Natural killer cell (primary cell): ENCODE measurements at regions not wholly inside any gene's neighbourhood (a gene's known extent, or its start where the extent isn't known, plus 50 kb on each side); places are given as distances from the start of the nearest gene placed in this dataset.

Source experiments
- ATAC-seq, 3 donors: fragments of 150-1000 bp in 2 of 3; fragments of 200-7000 bp in 1 of 3; cut with Tn5 transposase; 1 replicate in 1 of 3; 2 replicates in 2 of 3; pipeline ENCODE4 v1.10.0; 2021; ENCODE audit warnings: mild to moderate bottlenecking in 2 of 3, moderate library complexity in 2 of 3
- DNase-seq, 2 donors: peaks; one replicate each; pipeline versions ENCODE4 v3.0.0 to v3.0.0-alpha.2; 2013 to 2021; ENCODE audit warnings: mixed read lengths in 1 of 2
- H3K27ac ChIP-seq: one replicate; pipeline ENCODE4 v1.5.1; 2013; ENCODE audit warnings: mild to moderate bottlenecking, low read length
- H3K27me3 ChIP-seq: one replicate; pipeline ENCODE4 v1.6.1; 2013; ENCODE audit warnings: low read length; ENCODE audit not compliant: control insufficient read depth, insufficient read depth
- H3K36me3 ChIP-seq: one replicate; pipeline ENCODE4 v1.6.1; 2013; ENCODE audit warnings: low read length; ENCODE audit not compliant: control insufficient read depth, insufficient read depth
- H3K4me1 ChIP-seq: one replicate; pipeline ENCODE4 v1.6.1; 2013; ENCODE audit warnings: low read length; ENCODE audit not compliant: control insufficient read depth, insufficient read depth
- H3K4me3 ChIP-seq: one replicate; pipeline ENCODE4 v1.5.1; 2013; ENCODE audit warnings: low read length
- H3K9me3 ChIP-seq: one replicate; pipeline ENCODE4 v1.6.1; 2013; ENCODE audit warnings: low read length; ENCODE audit not compliant: control insufficient read depth, insufficient read depth
- H3K27ac Mint-ChIP-seq, 2 donors: one replicate each; pipeline ENCODE4 v1.8.0; 2022; ENCODE audit warnings: mild to moderate bottlenecking in 2 of 2, mixed read lengths in 2 of 2, moderate library complexity in 1 of 2
- H3K27me3 Mint-ChIP-seq, 2 donors: one replicate each; pipeline ENCODE4 v1.8.0; 2022; ENCODE audit warnings: low read depth in 2 of 2, mixed read lengths in 2 of 2
- H3K36me3 Mint-ChIP-seq: one replicate; pipeline ENCODE4 v1.8.0; 2022; ENCODE audit warnings: mixed read lengths
- H3K4me1 Mint-ChIP-seq, 2 donors: one replicate each; pipeline ENCODE4 v1.8.0; 2022; ENCODE audit warnings: mixed read lengths in 2 of 2
- H3K4me3 Mint-ChIP-seq: one replicate; pipeline ENCODE4 v1.8.0; 2022; ENCODE audit warnings: mild to moderate bottlenecking, moderate library complexity, mixed read lengths
- H3K9me3 Mint-ChIP-seq, 2 donors: one replicate each; pipeline ENCODE4 v1.8.0; 2022; ENCODE audit warnings: mixed read lengths in 2 of 2
- CTCF ChIP-seq: fragments of 200-600 bp; IDR thresholded peaks from one replicate; pipeline ENCODE4 v1.8.0; 2022; ENCODE audit warnings: antibody characterized with exemption
- WGBS: methylation state at CpG from one replicate; pipeline ENCODE4 v1.1.7; 2013; ENCODE audit warnings: missing lambda C conversion rate; ENCODE audit not compliant: insufficient coverage; 5-methylcytosine and 5-hydroxymethylcytosine counted together
- intact Hi-C: fragments of 100-400 bp; cut with micrococcal nuclease; formaldehyde crosslinking; loops from one replicate; pipeline ENCODE4 v1.14.2; 2022

DNA sequence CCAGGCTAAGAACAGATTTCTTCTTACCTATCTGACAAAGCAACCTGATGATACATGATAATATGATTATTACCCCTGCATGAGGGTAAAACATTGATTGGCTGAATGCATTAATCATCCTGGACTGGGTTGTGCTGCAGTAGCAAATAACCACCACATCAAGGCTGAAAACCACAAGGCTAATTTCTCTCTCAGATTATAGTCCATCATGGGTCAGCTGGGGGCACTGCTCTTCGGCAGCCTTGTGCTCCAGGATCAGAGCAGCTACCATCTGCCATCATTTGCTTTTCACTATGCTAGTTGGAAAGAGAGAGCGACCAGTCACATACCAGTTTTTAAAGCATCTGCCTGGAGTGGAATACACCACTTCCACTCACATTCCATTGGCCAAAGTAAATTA, 383.5 kb downstream of the RASEF start:
- ATAC-seq (no peak), DNase-seq (no peak)
- H3K4me1 ChIP-seq, result no peaks in the 10 kb centered on the region
- intact Hi-C loops, result no loop called here
- no peak overlapping the region for H3K4me3 ChIP-seq
- H3K27me3 ChIP-seq, result no peaks in the 10 kb centered on the region
- H3K36me3 ChIP-seq, result no peaks in the 10 kb centered on the region
- TF ChIP-seq CTCF, result no peak
- Mint-ChIP-seq H3K36me3 (no peaks in the 10 kb centered on the region), H3K27ac (no peak overlapping the region), H3K27me3 (no peaks in the 10 kb centered on the region), H3K9me3 (peaks cover 3 to 5% of the 10 kb centered on the region in 2 donors), H3K4me1 (no peaks in the 10 kb centered on the region), H3K4me3 (no peak overlapping the region)
- WGBS, result 76% methylated on average over 2 of the region's 2 CpGs
- no peaks in the 10 kb centered on the region for H3K9me3 ChIP-seq
- H3K27ac ChIP-seq, result no peak overlapping the region

GRCh38 chr9:82680179-82680935, 382.6 kb downstream of the RASEF start:
- no peak for TF ChIP-seq CTCF
- 80% methylated on average over 13 of the region's 13 CpGs for WGBS

DNA sequence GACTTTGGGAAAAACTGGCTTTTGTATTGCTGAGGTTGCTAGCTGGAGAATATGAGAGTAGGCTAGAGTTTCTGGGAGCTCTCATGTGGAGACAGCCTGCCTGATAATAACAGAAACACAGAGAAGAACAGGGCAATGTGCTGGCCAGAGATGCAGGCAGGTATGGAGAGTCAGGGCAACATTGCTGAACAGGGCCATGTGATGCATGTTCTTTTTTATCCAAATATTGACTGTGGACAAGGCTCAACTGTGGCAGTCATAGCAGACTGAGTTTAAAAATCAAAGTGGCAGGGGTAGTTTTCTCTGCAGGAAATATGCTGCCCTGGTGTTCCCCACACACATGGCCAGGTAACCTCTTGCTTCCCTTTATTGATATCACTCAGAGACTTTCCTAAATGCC, 381.1 kb downstream of the RASEF start:
- no peaks in the 10 kb centered on the region for H3K36me3 Mint-ChIP-seq
- DNase-seq, result no peak

More at GRCh38 chr9:82680179-82680935, 382.6 kb downstream of the RASEF start:
- no peaks in the 10 kb centered on the region for H3K27me3 ChIP-seq
- Mint-ChIP-seq H3K27me3 (no peaks in the 10 kb centered on the region), H3K36me3 (no peaks in the 10 kb centered on the region), H3K27ac (no peak overlapping the region), H3K4me1 (no peaks in the 10 kb centered on the region), H3K4me3 (no peak overlapping the region), H3K9me3 (peaks cover 3 to 5% of the 10 kb centered on the region in 2 donors)
- no peak for DNase-seq
- no peak overlapping the region for H3K4me3 ChIP-seq
- no peaks in the 10 kb centered on the region for H3K9me3 ChIP-seq
- no peaks in the 10 kb centered on the region for H3K4me1 ChIP-seq
- intact Hi-C loops, result no loop called here
- no peaks in the 10 kb centered on the region for H3K36me3 ChIP-seq
- H3K27ac ChIP-seq, result no peak overlapping the region
- no peak for ATAC-seq

More for the DNA sequence above, 381.1 kb downstream of the RASEF start:
- Mint-ChIP-seq H3K4me3 (no peak overlapping the region), H3K27ac (no peak overlapping the region), H3K27me3 (no peaks in the 10 kb centered on the region), H3K9me3 (peaks cover 5% of the 10 kb centered on the region in 2 donors), H3K4me1 (no peaks in the 10 kb centered on the region)
- Histone ChIP-seq H3K27me3 (no peaks in the 10 kb centered on the region), H3K4me1 (no peaks in the 10 kb centered on the region), H3K4me3 (no peak overlapping the region), H3K27ac (no peak overlapping the region), H3K36me3 (no peaks in the 10 kb centered on the region), H3K9me3 (no peaks in the 10 kb centered on the region)
- intact Hi-C loops, result no loop called here
- TF ChIP-seq CTCF, result no peak
- ATAC-seq, result no peak
